ENCODE measurements at regions not wholly inside any gene's neighbourhood (a gene's known extent, or its start where the extent isn't known, plus 50 kb on each side); places are given as distances from the start of the nearest gene placed in this dataset.

GRCh38 chr3:3241596-3241995 lies 62.1 kb upstream of the CRBN start:
- DNase-seq (ENCODE audit: low spot score) = no peak

- no peak for DNase-seq (ENCODE audit: low spot score)
These were observed 61.5 kb upstream of the CRBN start for GRCh38 chr3:3240986-3241385.

- no peak for DNase-seq (ENCODE audit: low spot score)
These were observed 58.5 kb upstream of the CRBN start for GRCh38 chr3:3237979-3238378.

GRCh38 chr3:3232251-3232650 lies 52.8 kb upstream of the CRBN start:
- no peak for DNase-seq (ENCODE audit: low spot score)

Measured in putamen (tissue), 1 donor.